Transverse colon (tissue), 4 donors: ENCODE measurements at regions not wholly inside any gene's neighbourhood (a gene's known extent, or its start where the extent isn't known, plus 50 kb on each side); places are given as distances from the start of the nearest gene placed in this dataset.

Source experiments
- DNase-seq: peaks from one replicate; pipeline ENCODE4 v3.0.0-alpha.2; 2019
- H3K27ac ChIP-seq, 4 donors: fragments of 200-600 bp; sonication (generic); 2 replicates each; pipeline ENCODE4 v1.5.1; 2016 to 2018; ENCODE audit warnings: inconsistent platforms in 4 of 4
- H3K27me3 ChIP-seq: fragments of 200-600 bp; sonication (generic); 2 replicates; pipeline ENCODE4 v1.5.1; 2017; ENCODE audit warnings: inconsistent platforms
- H3K36me3 ChIP-seq, 4 donors: fragments of 200-600 bp; sonication (generic); 2 replicates each; pipeline ENCODE4 v1.5.1; 2017 to 2019; ENCODE audit warnings: inconsistent platforms in 4 of 4
- H3K4me1 ChIP-seq, 4 donors: fragments of 200-600 bp; sonication (generic); 2 replicates each; pipeline ENCODE4 v1.5.1; 2017 to 2020; ENCODE audit warnings: inconsistent platforms in 4 of 4
- H3K4me3 ChIP-seq, 4 donors: fragments of 200-600 bp; sonication (generic); 1 replicate in 1 of 4; 2 replicates in 3 of 4; pipeline versions ENCODE4 v1.5.1 to v1.6.1; 2017 to 2019; ENCODE audit warnings: inconsistent platforms in 4 of 4
- H3K9me3 ChIP-seq, 2 donors: fragments of 200-600 bp; sonication (generic); 2 replicates each; pipeline ENCODE4 v1.5.1; 2017 to 2019; ENCODE audit warnings: inconsistent platforms in 2 of 2
- CTCF ChIP-seq, 5 experiments: fragments of 200-600 bp in 3 of 5; fragments of 450-650 bp in 2 of 5; sonication (generic) in 3 of 5; IDR thresholded peaks; 1 replicate in 2 of 5; 2 replicates in 3 of 5; pipeline ENCODE4 v1.5.1; 2016 to 2017; ENCODE audit warnings: antibody characterized with exemption in 5 of 5, inconsistent platforms in 3 of 5, mild to moderate bottlenecking in 2 of 5, moderate library complexity in 1 of 5
- EP300 ChIP-seq: sonication (generic); formaldehyde crosslinking; IDR thresholded peaks from one replicate; pipeline ENCODE4 v1.6.1; 2017; ENCODE audit warnings: antibody characterized with exemption, low read depth
- POLR2A ChIP-seq: fragments of 450-650 bp; IDR thresholded peaks from one replicate; pipeline ENCODE4 v1.6.1; 2016; ENCODE audit warnings: antibody characterized with exemption, mild to moderate bottlenecking, moderate library complexity
- POLR2AphosphoS5 ChIP-seq, 3 donors: sonication (generic); formaldehyde crosslinking; IDR thresholded peaks; one replicate each; pipeline ENCODE4 v1.6.1; 2016; ENCODE audit warnings: antibody characterized with exemption in 3 of 3
- WGBS, 2 donors: methylation state at CpG; one replicate each; pipeline ENCODE4 v1.1.5; 2018; ENCODE audit warnings: low coverage in 1 of 2; 5-methylcytosine and 5-hydroxymethylcytosine counted together
- in situ Hi-C, 4 donors: fragments of 200-750 bp; cut with MboI; loops; one replicate each; pipeline versions ENCODE4 v1.15.0 to v1.15.1; 2017; ENCODE audit warnings: low sequenced_read_pairs in 3 of 4, low pct_ligation_motif_present in 1 of 4, low pct_unique_long_range_greater_than_20kb in 1 of 4
- intact Hi-C: fragments of 100-400 bp; cut with DNase I; formaldehyde crosslinking; loops from one replicate; pipeline ENCODE4 v1.15.1; 2023; ENCODE audit warnings: low total_unique reads

- no peak for DNase-seq
- WGBS, 2 donors: 27 to 48% methylated on average over 1 of the region's 1 CpG
- H3K4me3 ChIP-seq: no peak overlapping the region
- TF ChIP-seq POLR2A: no peak
- TF ChIP-seq EP300: no peak
- no peak for TF ChIP-seq POLR2AphosphoS5 (IDR thresholded peaks at IDR 0.05)
- TF ChIP-seq CTCF (IDR thresholded peaks at IDR 0.05): no peak
- no peaks in the 10 kb centered on the region for H3K27me3 ChIP-seq
- H3K9me3 ChIP-seq: no peaks in the 10 kb centered on the region
- no peaks in the 10 kb centered on the region for H3K36me3 ChIP-seq
- in situ Hi-C loops: no loop called here
- no peak overlapping the region for H3K27ac ChIP-seq
- intact Hi-C loops: no loop called here
- H3K4me1 ChIP-seq: no peaks in the 10 kb centered on the region
Observed at GRCh38 chr12:81958406-81958805, 199.3 kb upstream of the PPFIA2 start.

- in situ Hi-C loops: no loop called here
- no peak for DNase-seq
- no peak for TF ChIP-seq POLR2A
- no peak for TF ChIP-seq POLR2AphosphoS5 (IDR thresholded peaks at IDR 0.05)
- TF ChIP-seq EP300: no peak
- TF ChIP-seq CTCF (IDR thresholded peaks at IDR 0.05): no peak
- Histone ChIP-seq H3K36me3 (no peaks in the 10 kb centered on the region), H3K27me3 (no peaks in the 10 kb centered on the region), H3K27ac (no peak overlapping the region), H3K4me1 (no peaks in the 10 kb centered on the region), H3K4me3 (no peak overlapping the region), H3K9me3 (no peaks in the 10 kb centered on the region)
- intact Hi-C loops: no loop called here
Observed at GRCh38 chr12:81957631-81958030, 198.5 kb upstream of the PPFIA2 start.

- DNase-seq: no peak
- intact Hi-C loops: no loop called here
- 100% methylated on average over 1 of the region's 1 CpG; no CpG with 5 or more reads in 1 of the 2 donors for WGBS, 2 donors
- Histone ChIP-seq H3K27ac (no peak overlapping the region), H3K36me3 (no peaks in the 10 kb centered on the region), H3K4me1 (no peaks in the 10 kb centered on the region), H3K27me3 (no peaks in the 10 kb centered on the region), H3K4me3 (no peak overlapping the region), H3K9me3 (no peaks in the 10 kb centered on the region)
- TF ChIP-seq POLR2A (no peak), EP300 (no peak), POLR2AphosphoS5 (IDR thresholded peaks at IDR 0.05) (no peak), CTCF (IDR thresholded peaks at IDR 0.05) (no peak)
- in situ Hi-C loops: no loop called here
Observed at GRCh38 chr12:81956468-81956860, 197.3 kb upstream of the PPFIA2 start.

GRCh38 chr12:81953541-81953940 lies 194.4 kb upstream of the PPFIA2 start:
- H3K27me3 ChIP-seq: no peaks in the 10 kb centered on the region
- H3K4me1 ChIP-seq: no peaks in the 10 kb centered on the region
- no peak for TF ChIP-seq POLR2A
- no peak for TF ChIP-seq EP300
- TF ChIP-seq POLR2AphosphoS5 (IDR thresholded peaks at IDR 0.05): no peak
- no peak for TF ChIP-seq CTCF (IDR thresholded peaks at IDR 0.05)
- in situ Hi-C loops: no loop called here
- no peaks in the 10 kb centered on the region for H3K9me3 ChIP-seq
- H3K4me3 ChIP-seq: no peak overlapping the region
- H3K27ac ChIP-seq: no peak overlapping the region
- intact Hi-C loops: no loop called here
- no peak for DNase-seq
- H3K36me3 ChIP-seq: no peaks in the 10 kb centered on the region
- WGBS, 2 donors: 30 to 41% methylated on average over 2 of the region's 2 CpGs
